Kidney (tissue), 13 donors: ENCODE measurements at regions not wholly inside any gene's neighbourhood (a gene's known extent, or its start where the extent isn't known, plus 50 kb on each side); places are given as distances from the start of the nearest gene placed in this dataset.
"Not testable (repeated sequence)": the region's sequence is repeated elsewhere in the genome, so short reads cannot be mapped to it uniquely, and the experiment has no call there.

Experiments
- DNase-seq, 5 donors: peaks; one replicate each; pipeline ENCODE4 v3.0.0-alpha.2; 2013 to 2020
- FAIRE-seq: peaks from 2 replicates; lab custom pipeline; 2012; peaks lifted over from hg19 to GRCh38; lab: Jason Lieb, UNC
- H3K27ac ChIP-seq, 2 donors: one replicate each; pipeline ENCODE4 v1.7.0; 2013; ENCODE audit warnings: low read depth in 2 of 2, low read length in 2 of 2, inconsistent platforms in 1 of 2
- H3K27me3 ChIP-seq: one replicate; pipeline ENCODE4 v1.7.1; 2013; ENCODE audit warnings: low read length, inconsistent platforms; ENCODE audit not compliant: control insufficient read depth, insufficient read depth
- H3K36me3 ChIP-seq, 3 donors: one replicate each; pipeline versions ENCODE4 v1.7.0 to v1.7.1; 2013; ENCODE audit warnings: low read length in 3 of 3, control low read depth in 1 of 3, inconsistent platforms in 1 of 3; ENCODE audit not compliant: insufficient read depth in 3 of 3, control insufficient read depth in 2 of 3
- H3K4me1 ChIP-seq, 3 donors: one replicate each; pipeline versions ENCODE4 v1.7.0 to v1.7.1; 2013; ENCODE audit warnings: low read length in 3 of 3, inconsistent platforms in 1 of 3, low read depth in 1 of 3; ENCODE audit not compliant: control insufficient read depth in 2 of 3, insufficient read depth in 2 of 3
- H3K4me3 ChIP-seq, 3 donors: one replicate each; pipeline versions ENCODE4 v1.7.0 to v1.8.1; 2013; ENCODE audit warnings: low read length in 3 of 3, control low read depth in 1 of 3, inconsistent platforms in 1 of 3
- H3K9ac ChIP-seq, 3 donors: one replicate each; pipeline versions ENCODE4 v1.7.0 to v1.7.1; 2013; ENCODE audit warnings: low read length in 3 of 3, control low read depth in 1 of 3, inconsistent platforms in 1 of 3
- H3K9me3 ChIP-seq, 3 donors: one replicate each; pipeline versions ENCODE4 v1.7.0 to v1.7.1; 2013; ENCODE audit warnings: low read length in 3 of 3, control low read depth in 1 of 3, inconsistent platforms in 1 of 3; ENCODE audit not compliant: control insufficient read depth in 2 of 3, insufficient read depth in 1 of 3
- CTCF ChIP-seq: IDR thresholded peaks from 3 replicates; pipeline ENCODE4 v1.5.1; 2012; ENCODE audit warnings: mild to moderate bottlenecking, moderate library complexity, borderline replicate concordance; ENCODE audit not compliant: insufficient read depth; ENCODE audit errors: extremely low read depth
- intact Hi-C: fragments of 100-400 bp; cut with DNase I; formaldehyde crosslinking; loops from one replicate; pipeline ENCODE4 v1.11.1; 2022
- donor health status: control.
- donor health status: control.
- donor health status: control.
- donor health status: control.
- donor health status: control.
- donor health status: DM: yes; HTN: yes; CAD: no.
- donor health status: Normal renal cell carcinoma (clear cell type).

- no peaks in the 10 kb centered on the region for H3K27me3 ChIP-seq
- H3K36me3 ChIP-seq, result no peaks in the 10 kb centered on the region
- no peaks in the 10 kb centered on the region for H3K4me1 ChIP-seq
- no peak overlapping the region for H3K27ac ChIP-seq
- peak overlapping the region in 2 of 3 donors; percentile 44 to 56 for H3K4me3 ChIP-seq
- no peak for TF ChIP-seq CTCF
- no peak for FAIRE-seq
- no peaks in the 10 kb centered on the region for H3K9me3 ChIP-seq
- intact Hi-C loops, result no loop called here
- peak overlapping the region in 1 of 3 donors; percentile 51 for H3K9ac ChIP-seq
- DNase-seq, result peak; percentile 79 to 93 (median 89)
Measured at GRCh38 chr13:22925881-22926747, 254.7 kb upstream of the SGCG start.

DNA sequence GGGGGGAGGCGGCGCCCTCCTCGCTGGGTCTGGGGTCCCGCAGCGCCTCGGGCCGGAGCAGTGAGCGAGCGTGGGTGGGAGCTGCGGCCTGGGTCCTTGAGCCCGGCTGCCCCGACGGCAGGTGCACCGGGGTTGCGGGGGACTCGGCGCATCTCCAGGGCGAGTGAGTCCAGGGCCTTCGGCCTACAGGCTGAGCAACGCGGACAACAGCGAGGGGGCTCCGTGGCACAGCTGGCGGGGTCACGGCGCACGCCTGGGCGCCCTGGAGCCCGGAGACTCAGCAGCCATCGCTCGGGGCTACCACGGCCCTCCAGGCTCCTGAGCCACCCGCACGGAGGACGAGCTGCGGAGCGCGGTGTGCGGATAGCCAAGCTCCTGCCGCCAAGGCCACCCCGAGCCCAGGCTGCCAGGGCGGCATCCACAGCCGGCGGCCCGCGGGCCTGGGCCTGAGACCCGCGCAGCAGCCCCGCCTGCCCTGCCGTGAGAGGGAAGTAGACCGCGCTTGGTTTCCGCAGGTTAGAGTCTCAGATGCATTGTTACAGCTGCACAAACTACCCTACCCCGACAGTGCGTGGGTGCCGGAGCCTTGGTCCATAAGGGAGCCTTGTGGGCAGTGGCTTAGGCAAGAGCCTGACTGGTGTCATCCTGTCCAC lies 253.9 kb upstream of the SGCG start:
- H3K9ac ChIP-seq, result peak overlapping the region in 1 of 3 donors; percentile 51
- intact Hi-C loops, result no loop called here
- peak overlapping the region; percentile 7 to 56 (median 44) for H3K4me3 ChIP-seq
- no peak for TF ChIP-seq CTCF
- no peak for FAIRE-seq
- no peaks in the 10 kb centered on the region for H3K27me3 ChIP-seq
- no peaks in the 10 kb centered on the region for H3K9me3 ChIP-seq
- peak in 2 of 5 donors; percentile 24 to 29 for DNase-seq
- no peaks in the 10 kb centered on the region for H3K36me3 ChIP-seq
- no peak overlapping the region for H3K27ac ChIP-seq
- H3K4me1 ChIP-seq, result no peaks in the 10 kb centered on the region

- H3K27ac ChIP-seq, H3K36me3 ChIP-seq, H3K9me3 ChIP-seq, H3K9ac ChIP-seq, H3K4me3 ChIP-seq, H3K27me3 ChIP-seq, H3K4me1 ChIP-seq, DNase-seq, FAIRE-seq, intact Hi-C loops: not testable (repeated sequence)
Measured at GRCh38 chr13:22927845-22928244, 252.9 kb upstream of the SGCG start.
